ENCODE measurements at regions not wholly inside any gene's neighbourhood (a gene's known extent, or its start where the extent isn't known, plus 50 kb on each side); places are given as distances from the start of the nearest gene placed in this dataset.
A peak's percentile ranks its signal among the peaks of the same experiment; 100 is the strongest.

DNA sequence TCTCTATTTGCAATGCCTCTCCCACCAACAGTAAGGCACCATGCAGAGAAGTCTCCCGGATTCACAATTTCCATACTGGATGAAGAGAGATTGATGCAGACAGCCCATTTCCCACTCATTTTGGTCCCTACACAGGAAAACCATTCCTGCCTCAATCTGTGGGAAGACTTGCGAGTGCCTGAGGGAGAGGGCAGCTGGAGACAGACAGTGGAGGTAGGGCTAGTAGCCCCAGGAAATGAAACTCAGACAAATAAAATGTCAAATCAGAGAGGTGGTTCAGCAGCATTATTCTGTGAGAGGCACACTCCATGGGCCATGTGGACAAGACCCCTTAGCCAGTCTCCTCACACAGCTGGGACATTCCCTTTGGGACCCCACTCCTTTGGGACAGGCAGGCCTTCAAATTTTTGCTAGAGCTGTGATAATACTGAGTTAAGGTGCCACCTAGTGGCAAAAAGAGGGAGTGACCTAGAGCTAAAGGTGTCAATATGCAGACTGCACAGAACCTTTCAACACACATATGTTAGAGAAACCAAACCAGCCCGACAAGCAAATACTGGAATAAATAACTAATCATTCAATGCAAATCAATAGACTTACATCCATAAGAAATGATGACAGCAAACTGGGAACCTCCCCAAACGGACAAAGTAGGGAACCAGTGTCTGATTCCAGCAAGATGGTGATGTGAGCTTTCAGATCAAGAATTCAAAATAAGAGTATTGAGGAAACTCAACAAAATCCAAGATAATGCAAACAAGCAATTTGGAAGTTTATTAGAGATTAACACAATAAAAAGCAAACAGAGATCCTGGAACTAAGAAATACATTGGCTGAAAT, 1865.3 kb upstream of the AGA start:
- TF ChIP-seq EP300 (IDR thresholded peaks at IDR 0.05) (no peak), POLR2A (IDR thresholded peaks at IDR 0.05) (no peak), POLR2AphosphoS5 (IDR thresholded peaks at IDR 0.05) (no peak)
- TF ChIP-seq, protein P1, sequence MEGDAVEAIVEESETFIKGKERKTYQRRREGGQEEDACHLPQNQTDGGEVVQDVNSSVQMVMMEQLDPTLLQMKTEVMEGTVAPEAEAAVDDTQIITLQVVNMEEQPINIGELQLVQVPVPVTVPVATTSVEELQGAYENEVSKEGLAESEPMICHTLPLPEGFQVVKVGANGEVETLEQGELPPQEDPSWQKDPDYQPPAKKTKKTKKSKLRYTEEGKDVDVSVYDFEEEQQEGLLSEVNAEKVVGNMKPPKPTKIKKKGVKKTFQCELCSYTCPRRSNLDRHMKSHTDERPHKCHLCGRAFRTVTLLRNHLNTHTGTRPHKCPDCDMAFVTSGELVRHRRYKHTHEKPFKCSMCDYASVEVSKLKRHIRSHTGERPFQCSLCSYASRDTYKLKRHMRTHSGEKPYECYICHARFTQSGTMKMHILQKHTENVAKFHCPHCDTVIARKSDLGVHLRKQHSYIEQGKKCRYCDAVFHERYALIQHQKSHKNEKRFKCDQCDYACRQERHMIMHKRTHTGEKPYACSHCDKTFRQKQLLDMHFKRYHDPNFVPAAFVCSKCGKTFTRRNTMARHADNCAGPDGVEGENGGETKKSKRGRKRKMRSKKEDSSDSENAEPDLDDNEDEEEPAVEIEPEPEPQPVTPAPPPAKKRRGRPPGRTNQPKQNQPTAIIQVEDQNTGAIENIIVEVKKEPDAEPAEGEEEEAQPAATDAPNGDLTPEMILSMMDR (IDR thresholded peaks at IDR 0.05): peak in 1 of 2 donors; percentile 29
